Activated CD8-positive, alpha-beta memory T cell treated with anti-CD3 and anti-CD28 coated beads, Interleukin-2, amount 10 ng/mL, durations not matched to agents 7 days and 5 days (primary cell): ENCODE measurements at regions not wholly inside any gene's neighbourhood (a gene's known extent, or its start where the extent isn't known, plus 50 kb on each side); places are given as distances from the start of the nearest gene placed in this dataset.

ENCODE experiments used
- ATAC-seq: fragments of 150-1000 bp; cut with Tn5 transposase; one replicate; pipeline ENCODE4 v1.10.0; 2021; ENCODE audit warnings: moderate library complexity
- CTCF ChIA-PET: fragments of 350-600 bp; sonication (Branson Sonifier 250); formaldehyde crosslinking; loops from one replicate; lab custom pipeline; 2021; ENCODE audit warnings: antibody characterized with exemption; lab: Charles Lee
- DNase-seq: peaks from one replicate; pipeline ENCODE4 v3.0.0-alpha.2; 2020
- H3K27ac Mint-ChIP-seq: one replicate; pipeline ENCODE4 v1.8.0; 2021; ENCODE audit warnings: mild to moderate bottlenecking, mixed read lengths
- H3K27me3 Mint-ChIP-seq: one replicate; pipeline ENCODE4 v1.8.0; 2021; ENCODE audit warnings: mixed read lengths
- H3K36me3 Mint-ChIP-seq: one replicate; pipeline ENCODE4 v1.8.0; 2021; ENCODE audit warnings: mild to moderate bottlenecking, mixed read lengths
- H3K4me1 Mint-ChIP-seq: one replicate; pipeline ENCODE4 v1.8.0; 2021; ENCODE audit warnings: mixed read lengths
- H3K4me3 Mint-ChIP-seq: one replicate; pipeline ENCODE4 v1.8.0; 2021; ENCODE audit warnings: mild to moderate bottlenecking, moderate library complexity, mixed read lengths
- H3K9me3 Mint-ChIP-seq: one replicate; pipeline ENCODE4 v1.8.0; 2022; ENCODE audit warnings: low read depth, mixed read lengths

- no peak for DNase-seq
- H3K4me3 Mint-ChIP-seq = no peak overlapping the region
- CTCF ChIA-PET = no interaction called here
- no peaks in the 10 kb centered on the region for H3K4me1 Mint-ChIP-seq
- H3K9me3 Mint-ChIP-seq = peaks cover 2% of the 10 kb centered on the region
- ATAC-seq = no peak
- no peaks in the 10 kb centered on the region for H3K27me3 Mint-ChIP-seq
- H3K27ac Mint-ChIP-seq = no peak overlapping the region
- H3K36me3 Mint-ChIP-seq = no peaks in the 10 kb centered on the region
Observed at GRCh38 chr16:66002601-66003000, 363.9 kb upstream of the CDH5 start.

DNA sequence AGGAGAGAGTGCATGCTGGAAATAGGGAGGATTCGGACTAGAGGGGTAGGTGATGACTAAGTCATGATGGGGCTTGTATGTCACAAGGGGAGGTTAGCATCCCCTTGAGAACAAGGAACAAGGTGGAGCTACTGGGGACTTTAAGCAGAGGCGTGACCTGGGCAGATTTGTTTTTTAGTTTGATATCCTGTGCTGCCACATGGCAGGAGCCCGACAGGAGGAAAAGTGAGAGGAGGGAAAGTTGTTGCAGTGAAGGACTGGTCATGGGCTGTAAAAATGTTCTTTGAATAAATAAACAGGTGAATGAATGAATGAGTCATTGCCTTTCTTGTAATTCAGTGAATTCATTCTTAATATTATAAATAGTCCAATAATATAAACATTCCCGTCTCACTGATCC lies 365.1 kb upstream of the CDH5 start:
- no peaks in the 10 kb centered on the region for H3K27me3 Mint-ChIP-seq

DNA sequence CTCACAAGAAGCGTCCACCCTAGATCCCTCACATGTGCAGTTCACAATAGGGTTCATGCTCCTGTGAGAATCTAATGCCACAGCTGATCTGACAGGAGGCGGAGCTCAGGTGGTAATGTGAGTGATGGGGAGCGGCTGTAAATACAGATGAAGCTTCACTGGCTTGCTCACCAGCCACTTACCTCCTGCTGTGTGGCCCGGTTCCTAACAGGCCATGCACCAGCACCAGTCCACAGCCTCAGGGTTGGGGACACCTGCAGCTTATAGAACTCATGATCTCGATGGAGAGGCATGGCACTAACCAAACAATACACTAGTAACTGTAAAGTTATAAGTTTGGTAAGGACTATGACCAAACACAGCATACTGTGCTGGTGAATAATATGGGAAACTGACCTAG lies 368.0 kb upstream of the CDH5 start:
- no peaks in the 10 kb centered on the region for H3K9me3 Mint-ChIP-seq
- no peak overlapping the region for H3K27ac Mint-ChIP-seq
- CTCF ChIA-PET = no interaction called here
- H3K4me3 Mint-ChIP-seq = no peak overlapping the region
- H3K4me1 Mint-ChIP-seq = no peaks in the 10 kb centered on the region
- no peaks in the 10 kb centered on the region for H3K36me3 Mint-ChIP-seq
- ATAC-seq (no peak), DNase-seq (no peak)
- H3K27me3 Mint-ChIP-seq = no peaks in the 10 kb centered on the region

More for the DNA sequence above, 365.1 kb upstream of the CDH5 start:
- Mint-ChIP-seq H3K36me3 (no peaks in the 10 kb centered on the region), H3K4me1 (no peaks in the 10 kb centered on the region), H3K4me3 (no peak overlapping the region), H3K9me3 (peaks cover 2% of the 10 kb centered on the region), H3K27ac (no peak overlapping the region)
- DNase-seq = no peak
- no peak for ATAC-seq
- CTCF ChIA-PET = no interaction called here

DNA sequence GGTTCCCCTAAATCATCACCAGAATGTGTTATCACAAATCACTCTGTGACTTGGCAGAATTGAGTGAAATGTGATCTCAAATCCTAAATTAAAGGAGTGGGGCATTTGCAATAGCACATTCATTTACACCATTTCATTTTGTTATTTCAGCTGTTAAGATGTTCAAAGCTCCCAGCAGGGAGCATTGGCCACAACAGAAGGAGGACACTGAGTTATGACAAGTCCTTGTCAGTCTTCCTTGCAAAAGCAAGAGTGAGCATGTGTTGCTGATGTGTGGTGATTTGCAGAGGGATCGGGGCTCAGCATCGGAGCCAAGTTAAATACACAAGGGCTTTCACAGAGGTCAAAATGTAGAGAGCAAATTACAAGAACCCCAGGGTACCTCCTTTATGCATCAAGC lies 372.2 kb upstream of the CDH5 start:
- CTCF ChIA-PET = no interaction called here
- DNase-seq (no peak), ATAC-seq (no peak)

DNA sequence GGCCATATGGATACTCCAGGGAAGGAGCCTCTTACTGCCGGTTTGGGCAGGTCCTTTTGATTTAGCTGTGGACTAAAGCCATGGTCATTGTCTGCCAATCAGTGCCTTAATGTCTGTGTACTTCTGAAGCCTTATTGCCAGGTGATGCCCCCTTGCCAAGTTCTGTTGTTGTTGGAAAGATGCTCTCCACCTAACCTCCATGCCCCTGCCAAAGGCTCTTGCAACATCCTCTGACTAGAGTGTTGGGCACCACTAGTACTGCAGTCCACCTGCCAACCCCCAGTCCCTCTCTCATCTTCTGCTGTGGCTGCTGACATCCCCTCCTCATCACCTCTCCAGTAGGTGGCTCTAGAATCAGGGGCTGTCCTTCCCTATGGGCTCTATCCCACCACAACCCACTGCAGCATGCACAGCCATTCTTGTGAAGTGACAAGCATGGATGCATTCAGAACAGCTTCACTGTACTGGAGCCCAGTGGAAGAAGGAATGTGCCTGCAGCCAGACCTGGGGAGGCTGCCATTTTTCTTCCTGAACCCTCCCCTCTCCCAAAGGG lies 375.3 kb upstream of the CDH5 start:
- no peaks in the 10 kb centered on the region for H3K4me1 Mint-ChIP-seq
- H3K36me3 Mint-ChIP-seq = no peaks in the 10 kb centered on the region
- H3K9me3 Mint-ChIP-seq = no peaks in the 10 kb centered on the region
- CTCF ChIA-PET = no interaction called here
- no peak overlapping the region for H3K27ac Mint-ChIP-seq
- H3K4me3 Mint-ChIP-seq = no peak overlapping the region
- no peak for DNase-seq
- H3K27me3 Mint-ChIP-seq = no peaks in the 10 kb centered on the region
- no peak for ATAC-seq

More for the DNA sequence above, 372.2 kb upstream of the CDH5 start:
- H3K4me3 Mint-ChIP-seq = no peak overlapping the region
- H3K27ac Mint-ChIP-seq = no peak overlapping the region
- H3K9me3 Mint-ChIP-seq = no peaks in the 10 kb centered on the region
- no peaks in the 10 kb centered on the region for H3K27me3 Mint-ChIP-seq
- no peaks in the 10 kb centered on the region for H3K36me3 Mint-ChIP-seq
- no peaks in the 10 kb centered on the region for H3K4me1 Mint-ChIP-seq

- H3K27ac Mint-ChIP-seq = no peak overlapping the region
- H3K27me3 Mint-ChIP-seq = no peaks in the 10 kb centered on the region
- H3K4me3 Mint-ChIP-seq = no peak overlapping the region
- no peaks in the 10 kb centered on the region for H3K36me3 Mint-ChIP-seq
- DNase-seq (no peak), ATAC-seq (no peak)
- no peaks in the 10 kb centered on the region for H3K4me1 Mint-ChIP-seq
- no peaks in the 10 kb centered on the region for H3K9me3 Mint-ChIP-seq
- CTCF ChIA-PET = no interaction called here
Observed at GRCh38 chr16:65989861-65990604, 376.5 kb upstream of the CDH5 start.

DNA sequence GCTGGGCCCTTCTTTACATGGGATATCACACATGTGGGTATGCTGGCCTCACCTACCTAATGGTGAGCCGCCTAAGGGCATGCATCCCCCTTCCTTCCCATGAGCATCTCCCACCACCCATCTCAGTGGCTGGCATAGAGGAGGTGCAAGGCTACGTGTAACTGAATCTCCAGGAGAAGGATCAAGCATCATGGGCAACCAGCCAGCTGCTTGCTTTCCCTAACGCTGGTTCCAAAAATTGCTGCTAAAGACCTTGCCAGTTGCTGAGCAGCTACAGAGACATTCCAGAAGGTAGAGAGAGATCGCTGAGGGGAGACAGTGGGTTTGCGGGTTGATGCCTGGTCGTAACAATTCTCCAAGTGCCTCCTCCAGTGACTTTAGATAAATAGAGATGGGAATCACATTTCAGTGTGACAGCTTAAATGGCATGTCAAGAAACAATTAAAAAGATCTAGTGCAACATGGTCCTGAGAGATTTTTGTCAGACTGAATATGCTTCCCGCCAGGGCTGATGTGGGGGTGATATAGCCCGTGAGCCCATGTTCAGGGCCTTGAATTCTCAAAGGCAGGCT lies 378.4 kb upstream of the CDH5 start:
- Mint-ChIP-seq H3K9me3 (no peaks in the 10 kb centered on the region), H3K27me3 (no peaks in the 10 kb centered on the region), H3K27ac (no peak overlapping the region), H3K4me3 (no peak overlapping the region), H3K36me3 (no peaks in the 10 kb centered on the region), H3K4me1 (no peaks in the 10 kb centered on the region)
- ATAC-seq (no peak), DNase-seq (no peak)
- CTCF ChIA-PET = no interaction called here

DNA sequence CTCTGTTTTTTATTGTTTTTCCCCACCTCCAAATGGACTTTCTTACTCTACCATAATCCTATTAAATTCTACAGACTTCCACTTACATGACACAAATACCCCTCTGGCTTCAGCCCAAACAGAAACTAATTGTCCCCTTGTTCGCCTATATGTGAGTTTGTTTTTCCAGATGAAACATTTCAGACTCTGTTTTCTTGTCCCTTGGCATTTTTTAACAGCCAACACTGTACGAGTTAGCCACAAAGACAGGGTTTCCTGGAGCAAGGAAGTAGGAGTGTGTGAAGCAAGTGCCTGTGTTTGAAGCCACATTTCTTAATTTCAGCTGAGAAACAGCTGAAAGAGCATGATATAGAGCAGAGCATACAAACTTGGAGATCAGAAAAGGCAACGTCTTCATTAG lies 382.2 kb upstream of the CDH5 start:
- H3K9me3 Mint-ChIP-seq = no peaks in the 10 kb centered on the region
- CTCF ChIA-PET = no interaction called here
- ATAC-seq = no peak
- H3K27me3 Mint-ChIP-seq = no peaks in the 10 kb centered on the region
- no peaks in the 10 kb centered on the region for H3K4me1 Mint-ChIP-seq
- H3K4me3 Mint-ChIP-seq = no peak overlapping the region
- DNase-seq = no peak
- H3K27ac Mint-ChIP-seq = no peak overlapping the region
- no peaks in the 10 kb centered on the region for H3K36me3 Mint-ChIP-seq

DNA sequence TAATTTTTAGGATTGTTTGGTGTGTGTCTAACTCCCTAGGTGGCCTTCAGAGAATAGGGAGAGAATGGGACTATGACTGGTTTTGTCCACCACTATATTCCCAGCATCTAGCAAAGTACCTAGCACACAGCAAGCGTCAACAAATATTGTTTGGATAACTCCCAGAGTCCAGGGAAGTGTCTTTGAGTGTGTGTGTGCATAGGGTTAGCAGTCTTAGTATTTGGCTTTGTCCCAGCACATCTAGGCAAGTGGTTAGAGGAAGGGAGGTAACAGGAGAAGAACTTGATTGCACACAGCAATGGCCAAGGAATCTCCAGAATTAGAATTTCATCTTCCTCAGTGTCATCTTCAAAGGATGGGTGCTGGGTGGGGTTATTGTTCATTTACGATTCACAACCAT lies 385.4 kb upstream of the CDH5 start:
- H3K4me3 Mint-ChIP-seq = no peak overlapping the region
- ATAC-seq (no peak), DNase-seq (no peak)
- H3K27me3 Mint-ChIP-seq = no peaks in the 10 kb centered on the region
- H3K27ac Mint-ChIP-seq = no peak overlapping the region
- peaks cover 3% of the 10 kb centered on the region for H3K9me3 Mint-ChIP-seq
- H3K4me1 Mint-ChIP-seq = no peaks in the 10 kb centered on the region
- no peaks in the 10 kb centered on the region for H3K36me3 Mint-ChIP-seq
- CTCF ChIA-PET = no interaction called here

- peaks cover 4% of the 10 kb centered on the region for H3K9me3 Mint-ChIP-seq
- H3K4me1 Mint-ChIP-seq = no peaks in the 10 kb centered on the region
- ATAC-seq (no peak), DNase-seq (no peak)
- H3K36me3 Mint-ChIP-seq = no peaks in the 10 kb centered on the region
- H3K27ac Mint-ChIP-seq = no peak overlapping the region
- no peaks in the 10 kb centered on the region for H3K27me3 Mint-ChIP-seq
- CTCF ChIA-PET = no interaction called here
- no peak overlapping the region for H3K4me3 Mint-ChIP-seq
Observed at GRCh38 chr16:65975049-65975708, 391.3 kb upstream of the CDH5 start.

- no peak for ATAC-seq
- H3K36me3 Mint-ChIP-seq = no peaks in the 10 kb centered on the region
- CTCF ChIA-PET = interaction anchor here (1.4 kb wide), 1 partner anchor 18 kb away, joined by 4 read pairs; no protein-coding TSS in a partner anchor
- no peaks in the 10 kb centered on the region for H3K4me1 Mint-ChIP-seq
- DNase-seq = no peak
- no peaks in the 10 kb centered on the region for H3K9me3 Mint-ChIP-seq
- no peak overlapping the region for H3K4me3 Mint-ChIP-seq
- no peak overlapping the region for H3K27ac Mint-ChIP-seq
- H3K27me3 Mint-ChIP-seq = no peaks in the 10 kb centered on the region
Observed at GRCh38 chr16:65967376-65967775, 399.1 kb upstream of the CDH5 start.

DNA sequence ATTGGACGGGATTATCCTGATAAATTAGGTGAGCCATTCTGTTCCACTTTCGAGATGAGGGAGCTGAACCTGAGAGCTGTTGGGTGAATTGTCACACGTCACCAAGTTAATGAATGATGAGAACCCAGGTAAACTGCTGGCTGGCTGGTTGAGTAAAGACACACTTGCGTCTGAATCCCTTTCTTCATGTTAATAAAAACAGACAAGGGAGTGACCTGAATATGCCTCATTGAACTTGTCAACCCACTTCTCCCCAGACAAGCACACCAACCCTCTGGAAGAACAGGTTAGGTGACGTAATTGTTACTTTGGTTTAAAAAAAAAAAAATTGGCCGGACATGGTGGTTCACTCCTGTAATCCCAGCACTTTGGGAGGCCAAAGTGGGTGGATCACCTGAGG lies 400.9 kb upstream of the CDH5 start:
- CTCF ChIA-PET = no interaction called here
- H3K27me3 Mint-ChIP-seq = no peaks in the 10 kb centered on the region
- ATAC-seq (no peak), DNase-seq (no peak)
- no peaks in the 10 kb centered on the region for H3K36me3 Mint-ChIP-seq
- H3K4me1 Mint-ChIP-seq = no peaks in the 10 kb centered on the region
- H3K4me3 Mint-ChIP-seq = no peak overlapping the region
- H3K9me3 Mint-ChIP-seq = no peaks in the 10 kb centered on the region
- no peak overlapping the region for H3K27ac Mint-ChIP-seq

- ATAC-seq = no peak
- Mint-ChIP-seq H3K9me3 (no peaks in the 10 kb centered on the region), H3K27me3 (no peaks in the 10 kb centered on the region), H3K27ac (no peak overlapping the region), H3K36me3 (no peaks in the 10 kb centered on the region), H3K4me1 (no peaks in the 10 kb centered on the region), H3K4me3 (no peak overlapping the region)
- no peak for DNase-seq
- CTCF ChIA-PET = no interaction called here
Observed at GRCh38 chr16:65964752-65965151, 401.7 kb upstream of the CDH5 start.
